ENCODE measurements at regions not wholly inside any gene's neighbourhood (a gene's known extent, or its start where the extent isn't known, plus 50 kb on each side); places are given as distances from the start of the nearest gene placed in this dataset.

DNA sequence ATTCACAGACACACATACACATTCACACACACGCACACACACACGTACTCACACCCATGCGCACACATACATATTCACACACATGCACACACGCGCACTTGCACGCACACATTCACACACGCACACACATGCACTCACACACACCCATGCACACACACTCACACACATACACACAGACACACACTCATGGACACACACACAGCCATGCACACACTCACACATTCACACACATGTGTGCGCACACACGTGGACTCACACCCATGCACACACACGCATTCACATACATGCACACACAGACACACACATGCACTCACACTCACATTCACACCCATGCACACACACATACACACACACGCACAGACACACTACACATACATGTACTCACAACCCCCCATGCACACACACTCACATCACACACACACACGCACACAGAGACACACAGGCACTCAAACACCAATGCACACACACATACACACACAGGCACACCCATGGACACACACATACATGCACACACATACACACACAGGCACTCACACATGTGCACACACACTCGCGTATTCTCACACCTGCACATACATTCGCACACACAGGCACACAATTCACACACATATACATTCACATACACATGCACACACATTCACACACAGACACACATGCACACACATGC is 589.1 kb downstream of the PTPRU start:
- H3K4me3 ChIP-seq (ENCODE audit: low read depth, low read length): no peak overlapping the region
- TF ChIP-seq, protein P1, sequence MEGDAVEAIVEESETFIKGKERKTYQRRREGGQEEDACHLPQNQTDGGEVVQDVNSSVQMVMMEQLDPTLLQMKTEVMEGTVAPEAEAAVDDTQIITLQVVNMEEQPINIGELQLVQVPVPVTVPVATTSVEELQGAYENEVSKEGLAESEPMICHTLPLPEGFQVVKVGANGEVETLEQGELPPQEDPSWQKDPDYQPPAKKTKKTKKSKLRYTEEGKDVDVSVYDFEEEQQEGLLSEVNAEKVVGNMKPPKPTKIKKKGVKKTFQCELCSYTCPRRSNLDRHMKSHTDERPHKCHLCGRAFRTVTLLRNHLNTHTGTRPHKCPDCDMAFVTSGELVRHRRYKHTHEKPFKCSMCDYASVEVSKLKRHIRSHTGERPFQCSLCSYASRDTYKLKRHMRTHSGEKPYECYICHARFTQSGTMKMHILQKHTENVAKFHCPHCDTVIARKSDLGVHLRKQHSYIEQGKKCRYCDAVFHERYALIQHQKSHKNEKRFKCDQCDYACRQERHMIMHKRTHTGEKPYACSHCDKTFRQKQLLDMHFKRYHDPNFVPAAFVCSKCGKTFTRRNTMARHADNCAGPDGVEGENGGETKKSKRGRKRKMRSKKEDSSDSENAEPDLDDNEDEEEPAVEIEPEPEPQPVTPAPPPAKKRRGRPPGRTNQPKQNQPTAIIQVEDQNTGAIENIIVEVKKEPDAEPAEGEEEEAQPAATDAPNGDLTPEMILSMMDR (IDR thresholded peaks at IDR 0.05; ENCODE audit: borderline replicate concordance, insufficient read depth, low read depth, low read length): no peak

DNA sequence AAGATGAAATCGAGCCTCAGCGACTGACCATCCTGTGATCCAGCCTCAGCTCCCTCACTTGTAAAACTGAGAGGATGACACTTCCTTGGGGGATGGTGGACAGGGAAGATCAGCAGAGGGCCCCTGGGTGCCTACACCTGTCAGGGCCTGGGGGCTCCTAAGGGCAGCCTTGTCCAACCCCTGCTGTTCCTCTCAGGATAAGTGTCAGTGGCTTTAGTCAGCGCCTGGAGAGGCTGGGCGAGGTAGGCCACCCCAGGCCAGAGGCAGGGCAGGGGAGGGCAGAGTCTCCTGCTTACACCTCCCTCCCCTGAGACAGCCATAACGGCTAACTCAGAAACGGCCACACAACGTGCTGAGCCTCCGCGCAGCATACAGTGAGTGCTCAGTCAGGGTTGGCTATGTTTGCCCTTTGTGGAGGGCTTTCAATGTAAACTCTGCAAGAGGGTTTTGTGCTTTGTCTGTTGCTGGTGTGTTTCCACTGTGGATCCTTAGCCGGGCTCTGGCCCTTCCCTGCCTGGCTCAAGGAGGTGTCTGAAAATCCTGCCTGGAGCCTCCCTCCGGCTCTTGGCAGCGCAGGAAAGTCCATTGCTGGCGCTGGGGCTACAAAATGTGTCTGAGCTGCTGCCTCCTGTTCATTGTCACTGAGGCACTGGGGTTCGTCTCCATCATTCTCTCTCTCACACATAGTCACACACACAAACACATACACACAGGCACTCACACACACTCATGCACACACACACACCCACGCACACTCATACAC is 588.4 kb downstream of the PTPRU start:
- H3K4me3 ChIP-seq (ENCODE audit: low read depth, low read length): no peak overlapping the region
- TF ChIP-seq, protein P1 (IDR thresholded peaks at IDR 0.05; ENCODE audit: borderline replicate concordance, insufficient read depth, low read depth, low read length): no peak

DNA sequence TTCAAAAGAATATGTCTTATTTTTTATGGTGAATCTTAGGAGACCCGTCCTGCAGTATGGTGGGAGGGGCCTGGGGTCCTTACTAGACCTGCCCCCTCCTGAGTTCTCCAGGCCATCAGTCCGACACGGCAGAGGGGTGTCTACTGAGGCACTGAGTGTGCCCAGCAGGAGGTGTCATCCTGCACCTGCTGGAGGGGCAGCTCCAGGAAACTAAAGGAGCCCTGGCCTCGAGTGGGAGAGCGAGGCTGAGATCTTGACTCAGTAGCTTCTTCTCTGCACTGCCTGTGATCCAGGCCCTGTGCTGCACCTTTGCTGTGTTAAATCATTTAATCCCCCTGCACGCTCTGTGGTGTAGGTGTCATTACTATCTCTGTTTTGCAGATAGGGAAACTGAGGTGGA is 587.7 kb downstream of the PTPRU start:
- TF ChIP-seq, protein P1 (IDR thresholded peaks at IDR 0.05; ENCODE audit: borderline replicate concordance, insufficient read depth, low read depth, low read length): no peak
- no peak overlapping the region for H3K4me3 ChIP-seq (ENCODE audit: low read depth, low read length)

DNA sequence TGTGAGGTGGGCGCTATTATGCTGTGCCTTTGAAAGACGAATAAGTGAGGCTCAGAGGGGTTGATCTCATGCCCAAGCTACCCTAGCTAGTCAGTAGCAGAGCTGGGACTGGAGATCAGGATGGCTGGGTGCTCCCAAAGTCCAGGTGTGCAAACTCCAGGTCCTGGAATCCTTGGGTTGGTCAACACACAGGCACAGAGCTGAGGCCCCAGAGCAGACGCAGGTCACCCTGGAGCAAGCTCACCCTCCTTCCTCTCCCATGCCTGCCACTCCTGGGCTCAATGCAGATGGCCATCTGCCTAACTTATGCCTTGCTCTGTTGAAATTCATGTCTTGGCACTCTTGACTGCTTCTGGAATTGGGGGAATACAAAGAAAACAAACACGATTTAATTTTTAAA is 587.2 kb downstream of the PTPRU start:
- H3K4me3 ChIP-seq (ENCODE audit: low read depth, low read length): no peak overlapping the region
- TF ChIP-seq, protein P1 (IDR thresholded peaks at IDR 0.05; ENCODE audit: borderline replicate concordance, insufficient read depth, low read depth, low read length): no peak

DNA sequence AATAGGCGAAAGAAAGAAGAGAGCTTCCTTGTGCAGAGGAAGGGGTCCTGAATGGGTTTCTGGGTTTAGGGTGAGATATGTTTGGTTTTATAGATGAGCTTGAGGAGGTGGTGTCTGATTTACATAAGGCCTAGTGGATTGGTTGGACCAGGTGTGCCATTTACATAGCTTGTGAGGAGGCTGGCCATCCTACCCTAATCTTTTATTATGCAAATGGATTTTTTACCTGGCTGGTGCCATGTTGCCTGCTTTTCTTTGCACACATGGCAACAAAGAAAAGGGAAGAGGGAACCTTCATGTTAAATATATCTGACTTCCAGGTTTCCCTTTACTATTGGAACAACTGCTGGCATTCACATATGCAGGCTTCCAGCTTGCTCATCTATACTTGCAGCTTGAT is 585.3 kb downstream of the PTPRU start:
- TF ChIP-seq, protein P1 (IDR thresholded peaks at IDR 0.05; ENCODE audit: borderline replicate concordance, insufficient read depth, low read depth, low read length): no peak
- no peak overlapping the region for H3K4me3 ChIP-seq (ENCODE audit: low read depth, low read length)

DNA sequence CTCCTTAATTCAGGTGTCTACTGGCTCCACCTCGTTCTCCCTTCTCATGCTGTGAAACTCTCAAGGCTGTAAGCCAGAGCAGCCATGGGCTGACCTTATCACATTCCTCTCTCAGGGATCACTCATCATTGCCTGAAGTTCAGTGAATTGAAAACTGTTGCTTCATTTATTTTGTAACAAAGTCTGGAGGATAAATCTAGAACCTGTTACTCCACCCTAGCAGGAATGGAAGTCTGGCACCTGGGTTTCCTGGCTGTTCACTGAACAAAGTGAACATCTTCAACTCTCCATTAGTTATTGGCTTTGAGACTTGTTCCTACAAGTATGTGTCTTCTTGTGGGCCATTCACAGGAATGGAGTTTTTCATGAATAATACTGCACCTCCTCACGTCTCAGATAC is 584.1 kb downstream of the PTPRU start:
- no peak overlapping the region for H3K4me3 ChIP-seq (ENCODE audit: low read depth, low read length)
- TF ChIP-seq, protein P1 (IDR thresholded peaks at IDR 0.05; ENCODE audit: borderline replicate concordance, insufficient read depth, low read depth, low read length): no peak

All from GM12875 (cell line).